AG09319 (cell line): ENCODE measurements at regions not wholly inside any gene's neighbourhood (a gene's known extent, or its start where the extent isn't known, plus 50 kb on each side); places are given as distances from the start of the nearest gene placed in this dataset.

Source experiments
- DNase-seq: peaks from one replicate; pipeline ENCODE4 v3.0.0-alpha.2; 2010; ENCODE audit warnings: low read depth; ENCODE audit errors: extremely low read depth
- TF ChIP-seq, protein P1 (sequence below): IDR thresholded peaks from 2 replicates; pipeline ENCODE4 v1.5.1; 2011; ENCODE audit warnings: low read depth, mild to moderate bottlenecking, inconsistent platforms, low read length, moderate library complexity

DNA sequence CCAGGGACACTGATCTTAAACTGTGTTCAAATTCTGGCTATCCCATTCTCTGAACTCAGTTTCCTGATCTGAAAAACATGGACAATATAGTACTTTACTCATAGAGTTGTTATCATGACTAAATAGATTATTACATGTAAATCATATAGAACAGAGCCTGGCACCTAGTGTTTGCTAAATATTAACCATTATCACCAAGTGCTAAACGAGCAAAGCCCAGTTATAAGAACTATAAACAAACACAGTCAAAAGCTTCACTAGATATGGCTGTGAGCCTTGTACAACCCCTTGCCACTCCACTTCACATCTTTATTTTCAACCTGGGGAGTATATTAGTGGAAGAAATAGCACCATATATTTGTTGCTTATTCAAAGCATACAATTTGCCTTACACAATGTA is 338.9 kb upstream of the CADM1 start:
- TF ChIP-seq, protein P1, sequence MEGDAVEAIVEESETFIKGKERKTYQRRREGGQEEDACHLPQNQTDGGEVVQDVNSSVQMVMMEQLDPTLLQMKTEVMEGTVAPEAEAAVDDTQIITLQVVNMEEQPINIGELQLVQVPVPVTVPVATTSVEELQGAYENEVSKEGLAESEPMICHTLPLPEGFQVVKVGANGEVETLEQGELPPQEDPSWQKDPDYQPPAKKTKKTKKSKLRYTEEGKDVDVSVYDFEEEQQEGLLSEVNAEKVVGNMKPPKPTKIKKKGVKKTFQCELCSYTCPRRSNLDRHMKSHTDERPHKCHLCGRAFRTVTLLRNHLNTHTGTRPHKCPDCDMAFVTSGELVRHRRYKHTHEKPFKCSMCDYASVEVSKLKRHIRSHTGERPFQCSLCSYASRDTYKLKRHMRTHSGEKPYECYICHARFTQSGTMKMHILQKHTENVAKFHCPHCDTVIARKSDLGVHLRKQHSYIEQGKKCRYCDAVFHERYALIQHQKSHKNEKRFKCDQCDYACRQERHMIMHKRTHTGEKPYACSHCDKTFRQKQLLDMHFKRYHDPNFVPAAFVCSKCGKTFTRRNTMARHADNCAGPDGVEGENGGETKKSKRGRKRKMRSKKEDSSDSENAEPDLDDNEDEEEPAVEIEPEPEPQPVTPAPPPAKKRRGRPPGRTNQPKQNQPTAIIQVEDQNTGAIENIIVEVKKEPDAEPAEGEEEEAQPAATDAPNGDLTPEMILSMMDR, result no peak
- no peak for DNase-seq

DNA sequence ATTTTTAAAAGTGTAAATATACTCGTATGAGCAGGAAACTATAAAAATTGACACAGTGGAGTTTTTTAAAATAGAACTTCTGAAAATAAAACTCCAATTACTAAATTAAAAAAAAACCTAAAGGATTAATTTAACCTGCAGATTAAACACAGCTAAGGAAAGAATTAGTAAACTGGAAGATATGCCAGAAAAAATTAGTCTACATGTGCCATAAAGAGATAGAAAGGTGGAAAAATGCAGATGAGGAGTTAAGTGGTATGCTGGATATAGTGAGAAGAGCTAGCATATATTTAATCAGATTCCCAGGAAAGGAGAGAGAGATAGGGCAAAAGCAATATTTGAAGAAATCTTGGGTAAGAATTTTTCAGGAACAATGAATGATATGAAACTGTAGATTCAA is 315.8 kb upstream of the CADM1 start:
- DNase-seq, result no peak
- TF ChIP-seq, protein P1, result no peak

DNA sequence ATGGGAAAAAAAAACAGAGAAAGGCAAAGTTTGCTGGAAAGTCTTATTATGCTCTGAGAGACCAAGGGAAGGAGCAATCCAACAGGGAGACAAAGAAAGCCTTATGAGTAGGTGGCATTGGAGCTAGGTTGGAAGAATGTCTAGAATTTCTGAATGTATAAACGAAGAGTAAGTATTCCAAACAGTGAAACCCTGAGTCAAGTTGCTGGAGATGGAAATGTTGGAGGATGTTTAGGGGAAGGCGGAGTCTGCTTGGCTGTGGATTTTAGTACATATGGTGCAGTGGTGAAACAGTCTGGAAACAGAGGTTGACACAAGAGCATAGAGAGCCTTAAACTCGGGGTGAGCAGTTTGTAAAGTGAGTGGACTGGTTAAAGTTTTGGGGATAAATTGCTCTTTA is 314.8 kb upstream of the CADM1 start:
- DNase-seq, result no peak
- TF ChIP-seq, protein P1, result no peak

DNA sequence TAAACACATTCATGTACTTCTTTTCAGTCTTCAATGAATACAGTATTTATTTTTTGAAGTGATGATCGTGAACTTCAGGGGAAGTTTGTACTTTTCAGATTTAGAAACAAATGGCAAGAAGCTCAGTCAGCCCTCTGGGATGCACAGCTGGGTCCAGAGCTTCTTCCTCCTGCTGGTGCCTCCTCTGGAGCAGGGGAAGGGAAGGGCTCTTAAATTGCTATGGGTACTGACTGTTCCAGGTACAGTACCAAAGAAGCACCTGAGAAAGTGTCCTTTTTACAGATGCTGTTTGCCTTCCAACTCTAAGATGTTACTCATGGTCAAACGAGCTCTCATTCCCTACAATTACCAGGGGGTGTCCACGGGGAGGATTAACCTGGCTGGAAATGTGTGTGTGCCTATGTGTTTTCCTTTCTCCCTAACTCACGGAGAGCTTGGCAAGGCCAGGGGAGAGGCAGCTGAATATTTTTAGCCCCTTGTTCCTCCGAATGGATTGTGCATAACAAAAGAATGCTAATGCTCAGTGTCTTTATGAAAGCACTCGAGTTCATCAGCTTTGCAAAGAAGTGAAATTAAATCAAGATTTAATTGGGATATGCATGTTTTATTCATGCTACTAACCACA is 313.7 kb upstream of the CADM1 start:
- TF ChIP-seq, protein P1, result no peak
- DNase-seq, result no peak

DNA sequence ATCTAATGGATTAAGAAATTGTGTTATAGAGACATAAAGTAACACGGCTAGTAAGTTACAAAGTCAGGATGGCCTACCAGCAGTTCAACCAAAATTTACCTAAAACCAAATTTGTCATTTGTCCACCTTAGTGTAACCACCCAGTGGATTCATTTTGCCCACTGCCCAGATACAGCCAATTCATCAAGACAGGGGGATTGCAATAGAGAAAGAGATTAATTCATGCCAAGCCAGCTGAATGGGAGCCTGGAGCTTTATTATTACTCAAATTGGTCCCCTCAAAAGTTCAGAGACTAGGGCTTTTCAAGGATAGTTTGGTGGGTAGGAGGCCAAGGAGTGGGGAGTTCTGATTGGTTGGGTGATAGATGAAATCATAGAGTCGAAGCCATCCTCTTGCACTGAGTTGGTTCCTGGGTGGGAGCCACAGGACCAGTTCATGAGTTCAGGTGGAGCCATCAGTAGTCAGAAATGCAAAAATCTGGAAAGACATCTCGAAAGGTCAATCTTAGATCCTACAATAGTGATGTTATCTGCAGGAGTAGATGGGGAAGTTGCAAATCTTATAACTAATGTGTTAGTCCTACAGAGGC is 304.2 kb upstream of the CADM1 start:
- DNase-seq, result no peak
- TF ChIP-seq, protein P1, result no peak

DNA sequence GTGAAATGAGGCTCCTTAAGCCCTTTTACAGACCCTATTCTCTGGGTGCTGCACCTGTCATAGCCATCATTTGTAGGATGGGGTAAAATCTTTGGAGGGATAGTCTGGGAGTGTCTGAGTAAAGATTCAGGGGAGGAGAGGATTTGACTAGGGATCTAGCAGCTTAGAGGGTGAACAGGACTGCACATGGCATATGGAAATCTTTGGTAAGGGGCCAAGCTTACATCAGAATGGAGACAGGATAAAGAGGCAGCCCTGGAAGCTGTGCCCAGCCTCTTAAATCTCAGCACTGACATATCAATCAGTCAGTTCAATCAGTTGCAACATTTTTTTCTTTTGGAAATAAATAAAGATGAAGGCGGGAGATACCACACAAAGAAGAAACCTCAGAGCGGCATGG is 301.8 kb upstream of the CADM1 start:
- TF ChIP-seq, protein P1, result no peak

DNA sequence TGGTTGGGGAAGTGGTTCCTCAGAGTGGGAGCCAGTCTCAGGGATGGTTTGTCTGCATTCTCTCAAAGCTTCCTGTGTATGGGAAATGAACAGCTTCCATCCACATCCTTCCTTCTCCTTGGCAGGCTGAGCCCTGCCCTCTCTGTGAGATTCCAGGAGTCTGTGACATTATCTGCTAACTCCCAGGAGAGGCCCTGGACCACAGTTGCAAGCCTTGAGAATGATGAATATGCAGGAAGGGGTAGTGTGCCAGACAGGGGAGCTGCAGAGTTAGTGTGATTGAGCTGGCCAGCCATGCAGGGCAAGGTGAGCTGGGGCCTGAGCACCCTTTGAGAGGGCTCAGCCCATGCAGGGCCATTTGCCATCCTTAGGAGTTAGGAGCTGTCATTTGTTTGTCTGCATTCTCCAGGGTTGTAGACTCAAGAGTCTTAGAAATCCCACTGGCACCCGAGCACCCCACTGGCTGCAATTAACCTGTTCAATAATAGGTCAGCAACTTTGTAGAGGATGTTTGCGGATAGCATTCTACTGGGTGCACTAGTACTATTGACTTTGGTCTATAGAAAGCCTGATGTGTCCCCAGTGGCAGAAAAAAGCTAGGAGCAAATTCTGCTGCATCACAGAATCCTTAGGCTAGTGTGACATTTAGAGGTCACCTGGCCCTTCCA is 299.0 kb upstream of the CADM1 start:
- TF ChIP-seq, protein P1, result no peak

More for the DNA sequence above, 301.8 kb upstream of the CADM1 start:
- no peak for DNase-seq

More for the DNA sequence above, 299.0 kb upstream of the CADM1 start:
- no peak for DNase-seq
